Mucosa of stomach (tissue), 1 donor: ENCODE measurements at regions not wholly inside any gene's neighbourhood (a gene's known extent, or its start where the extent isn't known, plus 50 kb on each side); places are given as distances from the start of the nearest gene placed in this dataset.

Source experiments
- H3K27me3 ChIP-seq: one replicate; pipeline ENCODE4 v1.7.0; 2013; ENCODE audit warnings: mild to moderate bottlenecking, low read length; ENCODE audit not compliant: control insufficient read depth, insufficient read depth
- H3K36me3 ChIP-seq: one replicate; pipeline ENCODE4 v1.7.0; 2013; ENCODE audit warnings: low read length; ENCODE audit not compliant: control insufficient read depth, insufficient read depth
- H3K4me1 ChIP-seq: one replicate; pipeline ENCODE4 v1.7.0; 2013; ENCODE audit warnings: mild to moderate bottlenecking, low read length; ENCODE audit not compliant: control insufficient read depth, insufficient read depth
- H3K4me3 ChIP-seq: one replicate; pipeline ENCODE4 v1.7.0; 2013; ENCODE audit warnings: low read length
- H3K9ac ChIP-seq: one replicate; pipeline ENCODE4 v1.7.0; 2013; ENCODE audit warnings: mild to moderate bottlenecking, low read length, moderate library complexity
- H3K9me3 ChIP-seq: one replicate; pipeline ENCODE4 v1.7.0; 2013; ENCODE audit warnings: mild to moderate bottlenecking, low read length, moderate library complexity; ENCODE audit not compliant: control insufficient read depth
- donor health status: Pancreatic carcinoma.

GRCh38 chr9:87088192-87088591, 140.9 kb upstream of the GAS1 start:
- Histone ChIP-seq H3K36me3 (no peaks in the 10 kb centered on the region), H3K9me3 (no peaks in the 10 kb centered on the region), H3K4me1 (no peaks in the 10 kb centered on the region), H3K9ac (no peak overlapping the region), H3K4me3 (no peak overlapping the region), H3K27me3 (no peaks in the 10 kb centered on the region)

- Histone ChIP-seq H3K36me3 (no peaks in the 10 kb centered on the region), H3K27me3 (no peaks in the 10 kb centered on the region), H3K4me1 (no peaks in the 10 kb centered on the region), H3K9me3 (no peaks in the 10 kb centered on the region), H3K9ac (no peak overlapping the region), H3K4me3 (no peak overlapping the region)
These were observed 141.5 kb upstream of the GAS1 start for GRCh38 chr9:87088621-87089365.

GRCh38 chr9:87089506-87089905, 142.2 kb upstream of the GAS1 start:
- Histone ChIP-seq H3K9me3 (no peaks in the 10 kb centered on the region), H3K9ac (no peak overlapping the region), H3K36me3 (no peaks in the 10 kb centered on the region), H3K27me3 (no peaks in the 10 kb centered on the region), H3K4me1 (no peaks in the 10 kb centered on the region), H3K4me3 (no peak overlapping the region)

- no peaks in the 10 kb centered on the region for H3K9me3 ChIP-seq
- H3K27me3 ChIP-seq: no peaks in the 10 kb centered on the region
- H3K4me1 ChIP-seq: no peaks in the 10 kb centered on the region
- H3K4me3 ChIP-seq: no peak overlapping the region
- no peaks in the 10 kb centered on the region for H3K36me3 ChIP-seq
- no peak overlapping the region for H3K9ac ChIP-seq
These were observed 142.6 kb upstream of the GAS1 start for GRCh38 chr9:87089929-87090328.

GRCh38 chr9:87093777-87094176, 146.5 kb upstream of the GAS1 start:
- Histone ChIP-seq H3K27me3 (no peaks in the 10 kb centered on the region), H3K36me3 (no peaks in the 10 kb centered on the region), H3K9me3 (no peaks in the 10 kb centered on the region)

GRCh38 chr9:87095951-87096350, 148.6 kb upstream of the GAS1 start:
- Histone ChIP-seq H3K27me3 (no peaks in the 10 kb centered on the region), H3K4me3 (no peak overlapping the region), H3K9me3 (no peaks in the 10 kb centered on the region), H3K36me3 (no peaks in the 10 kb centered on the region), H3K4me1 (no peaks in the 10 kb centered on the region), H3K9ac (no peak overlapping the region)

More at GRCh38 chr9:87093777-87094176, 146.5 kb upstream of the GAS1 start:
- Histone ChIP-seq H3K9ac (no peak overlapping the region), H3K4me1 (no peaks in the 10 kb centered on the region), H3K4me3 (no peak overlapping the region)

GRCh38 chr9:87096506-87096905, 149.2 kb upstream of the GAS1 start:
- Histone ChIP-seq H3K9ac (no peak overlapping the region), H3K4me3 (no peak overlapping the region), H3K27me3 (no peaks in the 10 kb centered on the region), H3K9me3 (no peaks in the 10 kb centered on the region), H3K4me1 (no peaks in the 10 kb centered on the region), H3K36me3 (no peaks in the 10 kb centered on the region)

- H3K4me1 ChIP-seq: no peaks in the 10 kb centered on the region
- no peak overlapping the region for H3K9ac ChIP-seq
- no peaks in the 10 kb centered on the region for H3K27me3 ChIP-seq
- no peaks in the 10 kb centered on the region for H3K36me3 ChIP-seq
- H3K4me3 ChIP-seq: no peak overlapping the region
- no peaks in the 10 kb centered on the region for H3K9me3 ChIP-seq
These were observed 149.9 kb upstream of the GAS1 start for GRCh38 chr9:87097238-87097637.

GRCh38 chr9:87099407-87099806, 152.1 kb upstream of the GAS1 start:
- H3K4me3 ChIP-seq: no peak overlapping the region
- H3K27me3 ChIP-seq: no peaks in the 10 kb centered on the region
- no peaks in the 10 kb centered on the region for H3K9me3 ChIP-seq
- H3K4me1 ChIP-seq: no peaks in the 10 kb centered on the region
- no peaks in the 10 kb centered on the region for H3K36me3 ChIP-seq
- H3K9ac ChIP-seq: no peak overlapping the region

- Histone ChIP-seq H3K9ac (no peak overlapping the region), H3K27me3 (no peaks in the 10 kb centered on the region), H3K9me3 (no peaks in the 10 kb centered on the region), H3K36me3 (no peaks in the 10 kb centered on the region), H3K4me1 (no peaks in the 10 kb centered on the region), H3K4me3 (no peak overlapping the region)
These were observed 152.7 kb upstream of the GAS1 start for GRCh38 chr9:87100001-87100400.

GRCh38 chr9:87102126-87102525, 154.8 kb upstream of the GAS1 start:
- Histone ChIP-seq H3K9me3 (no peaks in the 10 kb centered on the region), H3K9ac (no peak overlapping the region), H3K36me3 (no peaks in the 10 kb centered on the region), H3K27me3 (no peaks in the 10 kb centered on the region), H3K4me3 (no peak overlapping the region), H3K4me1 (peaks cover 3% of the 10 kb centered on the region)

- peaks cover 3% of the 10 kb centered on the region for H3K4me1 ChIP-seq
- H3K27me3 ChIP-seq: no peaks in the 10 kb centered on the region
- H3K36me3 ChIP-seq: no peaks in the 10 kb centered on the region
- H3K4me3 ChIP-seq: no peak overlapping the region
- no peak overlapping the region for H3K9ac ChIP-seq
- no peaks in the 10 kb centered on the region for H3K9me3 ChIP-seq
These were observed 159.8 kb upstream of the GAS1 start for GRCh38 chr9:87107072-87107471.

GRCh38 chr9:87108661-87109060, 161.4 kb upstream of the GAS1 start:
- H3K4me3 ChIP-seq: no peak overlapping the region
- H3K9me3 ChIP-seq: no peaks in the 10 kb centered on the region
- H3K9ac ChIP-seq: no peak overlapping the region
- no peaks in the 10 kb centered on the region for H3K27me3 ChIP-seq
- peaks cover 3% of the 10 kb centered on the region for H3K4me1 ChIP-seq
- no peaks in the 10 kb centered on the region for H3K36me3 ChIP-seq
